ENCODE measurements at regions not wholly inside any gene's neighbourhood (a gene's known extent, or its start where the extent isn't known, plus 50 kb on each side); places are given as distances from the start of the nearest gene placed in this dataset.

GRCh38 chr13:76160961-76161925 is 525.1 kb downstream of the LMO7 start:
- no peak for DNase-seq

- DNase-seq: no peak
Measured at GRCh38 chr13:76160506-76160905, 524.4 kb downstream of the LMO7 start.

GRCh38 chr13:76157926-76158325 is 521.8 kb downstream of the LMO7 start:
- DNase-seq: no peak

- DNase-seq: no peak
Measured at GRCh38 chr13:76153239-76153638, 517.1 kb downstream of the LMO7 start.

- no peak for DNase-seq
Measured at GRCh38 chr13:76148926-76149325, 512.8 kb downstream of the LMO7 start.

GRCh38 chr13:76148374-76148773 is 512.2 kb downstream of the LMO7 start:
- no peak for DNase-seq

GRCh38 chr13:76132532-76132931 is 496.4 kb downstream of the LMO7 start:
- no peak for DNase-seq

- no peak for DNase-seq
Measured at GRCh38 chr13:76131551-76131950, 495.4 kb downstream of the LMO7 start.

- peak; percentile 2 for DNase-seq
Measured at GRCh38 chr13:76129305-76130000, 493.3 kb downstream of the LMO7 start.

- DNase-seq: no peak
Measured at GRCh38 chr13:76127922-76128321, 491.8 kb downstream of the LMO7 start.

GRCh38 chr13:76123548-76123947 is 487.4 kb downstream of the LMO7 start:
- no peak for DNase-seq

- no peak for DNase-seq
Measured at GRCh38 chr13:76116751-76117360, 480.7 kb downstream of the LMO7 start.

- no peak for DNase-seq
Measured at GRCh38 chr13:76106763-76107162, 470.6 kb downstream of the LMO7 start.

GRCh38 chr13:76094645-76095044 is 458.5 kb downstream of the LMO7 start:
- no peak for DNase-seq

- DNase-seq: no peak
Measured at GRCh38 chr13:76091076-76091475, 454.9 kb downstream of the LMO7 start.

- no peak for DNase-seq
Measured at GRCh38 chr13:76086729-76087128, 450.6 kb downstream of the LMO7 start.

GRCh38 chr13:76067850-76068249 is 431.7 kb downstream of the LMO7 start:
- no peak for DNase-seq

GRCh38 chr13:76053181-76053580 is 417.1 kb downstream of the LMO7 start:
- no peak for DNase-seq

- no peak for DNase-seq
Measured at GRCh38 chr13:76049376-76049746, 413.2 kb downstream of the LMO7 start.

- DNase-seq: no peak
Measured at GRCh38 chr13:76048675-76049375, 412.7 kb downstream of the LMO7 start.

GRCh38 chr13:76048131-76048530 is 412.0 kb downstream of the LMO7 start:
- no peak for DNase-seq

GRCh38 chr13:76043874-76044273 is 407.7 kb downstream of the LMO7 start:
- DNase-seq: no peak

All from midbrain (tissue), 1 donor.